ENCODE measurements at regions not wholly inside any gene's neighbourhood (a gene's known extent, or its start where the extent isn't known, plus 50 kb on each side); places are given as distances from the start of the nearest gene placed in this dataset.

- H2BK5ac ChIP-seq (ENCODE audit: insufficient read length, low read length) = no peak overlapping the region
- no peak overlapping the region for H3K23ac ChIP-seq (ENCODE audit: insufficient read length, low read depth, low read length)
- H3K79me1 ChIP-seq (ENCODE audit: insufficient read depth, low read depth, low read length, poor library complexity, severe bottlenecking) = no peaks in the 10 kb centered on the region
- H3T11ph ChIP-seq (ENCODE audit: low read length) = no peak overlapping the region
- H4K20me1 ChIP-seq (ENCODE audit: control insufficient read depth, insufficient read depth, insufficient read length) = no peaks in the 10 kb centered on the region
- Mint-ChIP-seq H3K4me1 (peaks cover 0 to 17% of the 10 kb centered on the region in 2 experiments; a peak in 1 of 4 replicates), H3K4me3 (no peak overlapping the region), H3K27me3 (ENCODE audit: low read depth) (peaks cover 2% of the 10 kb centered on the region), H3K9me3 (no peaks in the 10 kb centered on the region; a peak in 1 of 5 replicates), H3K36me3 (ENCODE audit: insufficient read depth in 1 of 3, low read depth in 3 of 3) (no peaks in the 10 kb centered on the region), H3K27ac (no peak overlapping the region; a peak in 1 of 7 replicates)
- H3K27ac ChIP-seq (ENCODE audit: insufficient read length, low read depth, low read length) = no peak overlapping the region
- no peak overlapping the region for H4K5ac ChIP-seq (ENCODE audit: insufficient read length, low read depth, low read length)
- WGBS (ENCODE audit: extremely low coverage, insufficient read length, low lambda C conversion rate) = no CpG with 5 or more reads among the region's 12 CpGs
- no peak overlapping the region for H4K91ac ChIP-seq (ENCODE audit: insufficient read length, low read depth, low read length)
- H2AK5ac ChIP-seq (ENCODE audit: insufficient read length, low read length) = no peak overlapping the region
- no peak overlapping the region for H3K4me2 ChIP-seq (ENCODE audit: insufficient read depth, insufficient read length, low read length)
- H3K56ac ChIP-seq (ENCODE audit: insufficient read length, low read depth, low read length) = no peak overlapping the region
- DNase-seq = no peak
- TF ChIP-seq CTCF (conservative IDR thresholded peaks at IDR 0.05) = no peak
- no peaks in the 10 kb centered on the region for H3K79me2 ChIP-seq (ENCODE audit: insufficient read depth, low read length)
- H3K23me2 ChIP-seq (ENCODE audit: insufficient read length, low read depth, low read length, poor library complexity, severe bottlenecking) = no peaks in the 10 kb centered on the region
- H3K9me3 ChIP-seq (ENCODE audit: control insufficient read depth, low read depth, low read length) = no peaks in the 10 kb centered on the region
- H2BK15ac ChIP-seq (ENCODE audit: low read depth, low read length) = no peak overlapping the region
- no peak overlapping the region for H4K8ac ChIP-seq (replicated peaks; ENCODE audit: insufficient read length, low read depth, low read length)
- H2BK120ac ChIP-seq (ENCODE audit: low read depth, low read length, poor library complexity, severe bottlenecking) = no peak overlapping the region
- H3K18ac ChIP-seq (ENCODE audit: insufficient read length, low read depth, low read length) = no peak overlapping the region
- H3K27me3 ChIP-seq (ENCODE audit: insufficient read depth, low read length) = no peaks in the 10 kb centered on the region
- H3K4me1 ChIP-seq (ENCODE audit: insufficient read depth, low read length) = no peaks in the 10 kb centered on the region; the same call in 1 of the 2 replicates
- no peak overlapping the region for H2AFZ ChIP-seq (ENCODE audit: low read length)
- no peak overlapping the region for H3K4ac ChIP-seq (ENCODE audit: low read depth, low read length)
- no peak overlapping the region for H2BK12ac ChIP-seq (ENCODE audit: insufficient read length, low read depth, low read length)
- H2BK20ac ChIP-seq (ENCODE audit: low read depth, low read length, poor library complexity, severe bottlenecking) = no peak overlapping the region
- no peak overlapping the region for H3K14ac ChIP-seq (ENCODE audit: insufficient read depth, low read length)
- no peak overlapping the region for H3K9ac ChIP-seq (ENCODE audit: extremely low read depth, insufficient read length, low read length)
These were observed 106.5 kb upstream of the SYT13 start for GRCh38 chr11:45392591-45393091.

Data from H9 (cell line).